ENCODE measurements at regions not wholly inside any gene's neighbourhood (a gene's known extent, or its start where the extent isn't known, plus 50 kb on each side); places are given as distances from the start of the nearest gene placed in this dataset.
A peak's percentile ranks its signal among the peaks of the same experiment; 100 is the strongest.

DNA sequence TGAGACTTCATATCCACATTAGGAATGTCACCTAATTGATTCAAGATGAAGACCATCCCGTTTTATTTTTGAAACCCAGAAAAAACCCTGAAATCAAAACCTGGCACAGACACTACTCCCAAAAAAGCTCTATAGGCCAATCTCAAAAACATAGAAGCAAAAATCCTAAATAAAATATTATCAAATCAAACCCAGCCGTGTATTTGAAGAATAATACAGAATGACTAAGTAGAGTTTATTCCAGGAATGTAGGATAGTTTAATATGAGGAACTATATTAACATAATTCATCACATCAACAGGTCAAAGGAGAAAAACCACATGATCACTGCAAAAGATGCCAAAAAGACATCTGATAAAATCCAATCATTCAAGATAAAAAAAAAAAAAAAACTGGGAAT is 167.1 kb downstream of the ACTL7B start:
- no peak overlapping the region for H3K4me3 Mint-ChIP-seq (ENCODE audit: low read depth, unreplicated experiment)
- H3K27me3 Mint-ChIP-seq (ENCODE audit: unreplicated experiment): no peaks in the 10 kb centered on the region
- peaks cover 9% of the 10 kb centered on the region for H3K4me1 Mint-ChIP-seq (ENCODE audit: low read depth, unreplicated experiment)
- intact Hi-C loops (cut with micrococcal nuclease; ENCODE audit: unreplicated experiment): no loop called here
- H3K9me3 Mint-ChIP-seq (ENCODE audit: low read depth, unreplicated experiment): peaks cover 3% of the 10 kb centered on the region
- no peak for DNase-seq
- TF ChIP-seq, protein P1, sequence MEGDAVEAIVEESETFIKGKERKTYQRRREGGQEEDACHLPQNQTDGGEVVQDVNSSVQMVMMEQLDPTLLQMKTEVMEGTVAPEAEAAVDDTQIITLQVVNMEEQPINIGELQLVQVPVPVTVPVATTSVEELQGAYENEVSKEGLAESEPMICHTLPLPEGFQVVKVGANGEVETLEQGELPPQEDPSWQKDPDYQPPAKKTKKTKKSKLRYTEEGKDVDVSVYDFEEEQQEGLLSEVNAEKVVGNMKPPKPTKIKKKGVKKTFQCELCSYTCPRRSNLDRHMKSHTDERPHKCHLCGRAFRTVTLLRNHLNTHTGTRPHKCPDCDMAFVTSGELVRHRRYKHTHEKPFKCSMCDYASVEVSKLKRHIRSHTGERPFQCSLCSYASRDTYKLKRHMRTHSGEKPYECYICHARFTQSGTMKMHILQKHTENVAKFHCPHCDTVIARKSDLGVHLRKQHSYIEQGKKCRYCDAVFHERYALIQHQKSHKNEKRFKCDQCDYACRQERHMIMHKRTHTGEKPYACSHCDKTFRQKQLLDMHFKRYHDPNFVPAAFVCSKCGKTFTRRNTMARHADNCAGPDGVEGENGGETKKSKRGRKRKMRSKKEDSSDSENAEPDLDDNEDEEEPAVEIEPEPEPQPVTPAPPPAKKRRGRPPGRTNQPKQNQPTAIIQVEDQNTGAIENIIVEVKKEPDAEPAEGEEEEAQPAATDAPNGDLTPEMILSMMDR (IDR thresholded peaks at IDR 0.05; ENCODE audit: unreplicated experiment): no peak
- no peak overlapping the region for H3K27ac Mint-ChIP-seq (ENCODE audit: unreplicated experiment)
- peaks cover 4% of the 10 kb centered on the region for H3K36me3 Mint-ChIP-seq (ENCODE audit: insufficient read depth, unreplicated experiment)
- CTCF ChIA-PET: no interaction called here
- no TSS peak for BruUV-seq (replicated peaks)

DNA sequence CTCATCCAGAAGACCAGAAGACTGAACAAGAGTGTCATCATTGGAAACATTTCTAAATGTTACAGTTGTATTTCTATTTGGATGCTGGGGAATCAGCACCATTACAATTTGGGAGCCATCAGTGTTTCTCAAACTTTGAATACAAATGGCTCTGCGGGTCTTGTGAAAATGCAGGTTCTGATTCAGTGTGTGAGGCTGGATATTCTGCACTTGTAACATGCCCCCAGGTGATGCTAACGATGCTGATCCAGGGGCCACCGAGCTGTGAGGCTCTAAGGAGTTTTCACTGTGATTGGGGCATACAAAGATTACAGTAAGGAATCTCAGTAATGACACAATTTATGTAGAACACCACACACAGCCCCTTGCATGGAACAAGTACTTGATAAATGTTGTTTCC is 167.7 kb downstream of the ACTL7B start:
- Mint-ChIP-seq H3K27ac (ENCODE audit: unreplicated experiment) (no peak overlapping the region), H3K27me3 (ENCODE audit: unreplicated experiment) (no peaks in the 10 kb centered on the region), H3K4me3 (ENCODE audit: low read depth, unreplicated experiment) (no peak overlapping the region), H3K4me1 (ENCODE audit: low read depth, unreplicated experiment) (peaks cover 9% of the 10 kb centered on the region), H3K36me3 (ENCODE audit: insufficient read depth, unreplicated experiment) (no peaks in the 10 kb centered on the region), H3K9me3 (ENCODE audit: low read depth, unreplicated experiment) (no peaks in the 10 kb centered on the region)
- TF ChIP-seq, protein P1 (IDR thresholded peaks at IDR 0.05; ENCODE audit: unreplicated experiment): no peak
- intact Hi-C loops (cut with micrococcal nuclease; ENCODE audit: unreplicated experiment): no loop called here
- no TSS peak for BruUV-seq (replicated peaks)
- DNase-seq: no peak
- CTCF ChIA-PET: no interaction called here

DNA sequence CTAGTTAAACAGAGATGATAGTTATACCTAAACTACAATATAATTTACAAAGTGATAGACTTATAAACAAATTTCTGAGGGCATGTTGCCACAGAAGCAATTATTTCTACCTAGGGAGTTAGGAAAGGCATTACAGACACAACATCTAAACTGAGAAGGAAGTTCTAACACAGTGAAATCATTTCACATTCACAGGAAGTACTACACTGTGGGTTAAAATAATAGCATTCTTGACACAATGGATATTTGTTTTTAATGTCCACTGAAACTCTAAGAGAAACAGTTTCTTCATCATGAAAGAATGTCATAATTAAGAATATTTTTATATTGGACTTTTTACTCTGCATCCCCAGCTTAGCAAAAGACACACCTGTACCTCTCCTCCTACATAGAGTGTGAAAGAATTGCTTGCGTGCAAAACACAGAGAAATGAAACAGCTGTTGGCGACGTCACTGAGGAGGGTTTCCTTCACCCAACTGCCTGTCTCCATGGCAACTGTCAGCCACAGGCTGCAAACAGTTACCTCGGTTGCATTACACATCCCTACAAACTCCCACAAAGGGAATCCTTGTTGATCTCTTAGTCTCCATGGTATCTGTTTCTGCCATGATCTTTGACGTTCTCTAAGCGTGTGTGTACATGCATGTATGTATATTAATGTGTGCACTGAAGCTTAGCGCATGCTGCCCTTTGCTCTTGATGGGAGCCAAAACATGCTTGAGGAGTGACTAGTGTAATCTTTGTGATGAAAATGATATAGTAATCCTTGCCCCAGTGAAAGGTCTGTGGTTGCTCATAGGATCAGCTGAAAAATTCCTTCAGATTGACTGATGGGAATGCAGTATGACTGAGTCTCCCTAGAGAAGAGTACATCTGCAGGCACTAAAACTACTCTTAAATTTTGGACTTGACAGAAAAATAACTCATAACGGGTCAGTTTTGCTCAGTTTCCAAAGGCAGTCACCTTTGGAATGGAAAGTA is 168.5 kb downstream of the ACTL7B start:
- CTCF ChIA-PET: no interaction called here
- BruUV-seq (replicated peaks): no TSS peak
- Mint-ChIP-seq H3K36me3 (ENCODE audit: insufficient read depth, unreplicated experiment) (no peaks in the 10 kb centered on the region), H3K4me1 (ENCODE audit: low read depth, unreplicated experiment) (peaks cover 9% of the 10 kb centered on the region), H3K27me3 (ENCODE audit: unreplicated experiment) (no peaks in the 10 kb centered on the region), H3K27ac (ENCODE audit: unreplicated experiment) (no peak overlapping the region), H3K9me3 (ENCODE audit: low read depth, unreplicated experiment) (no peaks in the 10 kb centered on the region), H3K4me3 (ENCODE audit: low read depth, unreplicated experiment) (no peak overlapping the region)
- intact Hi-C loops (cut with micrococcal nuclease; ENCODE audit: unreplicated experiment): no loop called here
- peak; percentile 8 for DNase-seq
- TF ChIP-seq, protein P1 (IDR thresholded peaks at IDR 0.05; ENCODE audit: unreplicated experiment): no peak

DNA sequence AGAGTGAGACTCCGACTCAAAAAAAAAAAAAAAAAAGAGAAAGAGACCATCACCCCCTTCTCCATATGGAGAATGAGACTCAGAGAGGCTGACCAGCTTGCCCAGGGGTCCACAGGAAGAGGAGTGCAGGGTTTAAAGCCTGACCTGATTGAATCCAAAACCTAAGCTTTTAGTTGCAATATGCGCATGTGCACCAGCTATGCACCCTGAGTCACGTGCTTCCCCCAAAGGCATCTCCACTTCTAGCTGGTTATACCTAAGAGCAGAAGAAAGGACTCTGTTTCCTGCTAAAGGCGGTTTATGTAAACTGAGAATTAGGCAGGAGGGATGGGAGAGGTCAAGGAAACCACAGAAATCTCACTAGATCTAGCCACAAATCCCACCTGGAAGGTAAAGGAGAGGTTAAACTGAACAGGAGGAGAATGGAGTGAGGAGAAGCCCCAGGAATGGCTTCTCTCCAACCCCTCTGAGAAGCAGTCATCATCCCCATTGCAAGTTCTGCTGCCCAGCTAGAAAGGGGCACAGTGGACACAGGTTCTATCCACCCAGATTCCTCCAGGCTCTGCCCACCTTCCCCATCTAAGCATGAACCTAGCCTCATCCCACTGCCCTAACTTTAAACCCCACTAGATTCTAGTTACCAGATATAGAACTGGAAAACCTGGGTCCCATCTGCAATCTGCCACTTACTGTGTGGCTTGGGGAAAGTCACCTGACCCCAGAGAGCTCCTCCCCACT is 171.3 kb downstream of the ACTL7B start:
- DNase-seq: no peak
- Mint-ChIP-seq H3K4me3 (ENCODE audit: low read depth, unreplicated experiment) (no peak overlapping the region), H3K27me3 (ENCODE audit: unreplicated experiment) (no peaks in the 10 kb centered on the region), H3K36me3 (ENCODE audit: insufficient read depth, unreplicated experiment) (no peaks in the 10 kb centered on the region), H3K9me3 (ENCODE audit: low read depth, unreplicated experiment) (no peaks in the 10 kb centered on the region), H3K4me1 (ENCODE audit: low read depth, unreplicated experiment) (no peaks in the 10 kb centered on the region), H3K27ac (ENCODE audit: unreplicated experiment) (no peak overlapping the region)
- TF ChIP-seq, protein P1 (IDR thresholded peaks at IDR 0.05; ENCODE audit: unreplicated experiment): no peak
- CTCF ChIA-PET: no interaction called here
- intact Hi-C loops (cut with micrococcal nuclease; ENCODE audit: unreplicated experiment): no loop called here
- BruUV-seq (replicated peaks): no TSS peak
